Neural progenitor cell (in vitro differentiated cells): ENCODE measurements at regions not wholly inside any gene's neighbourhood (a gene's known extent, or its start where the extent isn't known, plus 50 kb on each side); places are given as distances from the start of the nearest gene placed in this dataset.

Experiments used
- EZH2 ChIP-seq: fragments of 200-600 bp; sonication (generic); IDR thresholded peaks from 2 replicates; pipeline ENCODE4 v1.6.1; 2017; ENCODE audit warnings: antibody characterized with exemption, mild to moderate bottlenecking, moderate library complexity
- EZH2phosphoT487 ChIP-seq: fragments of 200-600 bp; sonication (generic); IDR thresholded peaks from 2 replicates; pipeline ENCODE4 v1.6.1; 2017; ENCODE audit warnings: antibody characterized with exemption
- TF ChIP-seq, protein P1 (sequence below): fragments of 200-600 bp; sonication (generic); IDR thresholded peaks from 2 replicates; pipeline ENCODE4 v1.5.1; 2017; ENCODE audit warnings: antibody characterized with exemption, mild to moderate bottlenecking

DNA sequence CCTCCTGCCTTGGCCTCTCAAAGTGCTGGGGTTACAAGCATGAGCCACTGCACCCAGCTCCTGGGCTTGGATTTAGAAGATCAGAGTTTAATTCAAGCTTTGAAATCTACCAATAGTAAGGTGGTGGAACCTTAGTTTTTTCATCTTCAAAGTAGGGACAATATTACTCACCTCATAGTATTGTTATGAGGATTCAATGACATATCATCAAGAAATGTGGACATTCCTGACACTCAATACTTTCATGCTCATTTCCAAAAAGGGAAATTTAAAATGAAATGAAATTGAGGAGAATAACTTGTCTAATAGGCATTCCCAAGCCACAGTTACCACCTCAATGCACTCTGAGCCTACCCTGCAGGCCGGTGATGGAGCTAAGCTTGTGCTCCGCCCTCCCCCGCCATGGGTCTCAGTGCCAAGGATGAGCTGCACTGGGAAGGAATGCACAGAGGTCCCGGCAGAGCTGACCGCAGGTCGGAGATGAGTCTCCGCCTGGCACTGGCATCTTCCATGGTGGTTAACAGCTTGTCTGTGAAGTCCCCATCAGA is 56.5 kb upstream of the BCAR3 start:
- TF ChIP-seq EZH2 (no peak), EZH2phosphoT487 (no peak)
- TF ChIP-seq, protein P1, sequence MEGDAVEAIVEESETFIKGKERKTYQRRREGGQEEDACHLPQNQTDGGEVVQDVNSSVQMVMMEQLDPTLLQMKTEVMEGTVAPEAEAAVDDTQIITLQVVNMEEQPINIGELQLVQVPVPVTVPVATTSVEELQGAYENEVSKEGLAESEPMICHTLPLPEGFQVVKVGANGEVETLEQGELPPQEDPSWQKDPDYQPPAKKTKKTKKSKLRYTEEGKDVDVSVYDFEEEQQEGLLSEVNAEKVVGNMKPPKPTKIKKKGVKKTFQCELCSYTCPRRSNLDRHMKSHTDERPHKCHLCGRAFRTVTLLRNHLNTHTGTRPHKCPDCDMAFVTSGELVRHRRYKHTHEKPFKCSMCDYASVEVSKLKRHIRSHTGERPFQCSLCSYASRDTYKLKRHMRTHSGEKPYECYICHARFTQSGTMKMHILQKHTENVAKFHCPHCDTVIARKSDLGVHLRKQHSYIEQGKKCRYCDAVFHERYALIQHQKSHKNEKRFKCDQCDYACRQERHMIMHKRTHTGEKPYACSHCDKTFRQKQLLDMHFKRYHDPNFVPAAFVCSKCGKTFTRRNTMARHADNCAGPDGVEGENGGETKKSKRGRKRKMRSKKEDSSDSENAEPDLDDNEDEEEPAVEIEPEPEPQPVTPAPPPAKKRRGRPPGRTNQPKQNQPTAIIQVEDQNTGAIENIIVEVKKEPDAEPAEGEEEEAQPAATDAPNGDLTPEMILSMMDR, result no peak
